CD4-positive, alpha-beta T cell treated with Interleukin-21 for 1 hour (primary cell): ENCODE measurements at regions not wholly inside any gene's neighbourhood (a gene's known extent, or its start where the extent isn't known, plus 50 kb on each side); places are given as distances from the start of the nearest gene placed in this dataset.
"Not testable (repeated sequence)": the region's sequence is repeated elsewhere in the genome, so short reads cannot be mapped to it uniquely, and the experiment has no call there.

Source experiments
- DNase-seq: peaks from one replicate; pipeline ENCODE4 v3.0.0-alpha.2; 2020

DNA sequence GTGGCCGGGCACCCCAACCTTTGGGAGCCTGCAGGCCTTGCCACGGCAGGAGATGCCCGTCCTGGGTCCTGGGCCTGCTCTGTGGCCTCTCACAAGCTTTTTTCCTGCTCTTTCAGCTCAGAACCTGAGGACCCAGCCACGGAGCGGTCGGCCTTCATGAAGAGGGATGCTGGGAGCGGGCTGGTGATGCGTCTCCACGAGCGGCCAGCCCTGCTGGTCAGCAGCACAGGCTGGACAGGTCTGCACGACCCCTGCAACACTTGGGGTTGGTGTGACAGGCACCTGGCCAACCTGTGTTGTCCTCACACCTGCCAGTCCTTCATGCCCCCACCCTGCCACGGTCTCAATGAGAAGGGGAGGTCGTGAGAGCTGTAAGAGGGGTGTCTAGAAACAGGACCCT lies 170.0 kb downstream of the ADRA2C start:
- DNase-seq, result no peak

DNA sequence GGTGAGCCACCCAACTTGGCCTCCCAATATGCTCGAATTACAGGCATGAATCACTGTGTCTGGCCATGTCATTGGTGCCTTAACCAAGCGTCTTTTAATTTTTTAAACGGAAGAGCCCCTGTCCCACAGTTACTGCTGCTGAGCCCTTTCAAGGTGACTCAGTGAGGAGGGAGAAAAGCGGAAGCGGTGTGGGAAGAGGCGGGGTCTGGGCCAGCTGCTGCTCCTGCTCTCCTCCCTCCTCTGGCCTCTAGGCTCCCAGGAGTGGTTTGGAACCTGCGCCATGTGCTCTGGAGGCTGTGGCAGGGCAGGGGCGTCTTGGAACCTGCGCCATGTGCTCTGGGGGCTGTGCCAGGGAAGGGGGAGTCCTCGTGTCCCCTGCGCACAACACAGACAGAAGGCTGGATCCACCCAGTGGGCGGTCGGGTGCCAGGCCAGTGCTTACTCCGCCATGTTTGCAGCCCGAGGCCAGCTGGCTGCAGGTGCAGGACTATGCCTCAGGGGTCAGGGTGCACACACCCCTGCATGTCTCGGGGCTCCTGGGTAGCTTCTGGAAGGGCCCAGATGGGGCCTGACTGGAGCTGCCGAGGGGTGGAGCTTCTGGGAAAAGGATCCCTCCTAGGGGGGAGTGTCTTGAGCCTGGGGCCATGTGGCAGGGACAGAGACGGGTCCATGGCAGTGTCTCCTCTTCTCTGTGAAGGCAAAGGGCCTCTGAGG lies 171.8 kb downstream of the ADRA2C start:
- DNase-seq, result not testable (repeated sequence)

DNA sequence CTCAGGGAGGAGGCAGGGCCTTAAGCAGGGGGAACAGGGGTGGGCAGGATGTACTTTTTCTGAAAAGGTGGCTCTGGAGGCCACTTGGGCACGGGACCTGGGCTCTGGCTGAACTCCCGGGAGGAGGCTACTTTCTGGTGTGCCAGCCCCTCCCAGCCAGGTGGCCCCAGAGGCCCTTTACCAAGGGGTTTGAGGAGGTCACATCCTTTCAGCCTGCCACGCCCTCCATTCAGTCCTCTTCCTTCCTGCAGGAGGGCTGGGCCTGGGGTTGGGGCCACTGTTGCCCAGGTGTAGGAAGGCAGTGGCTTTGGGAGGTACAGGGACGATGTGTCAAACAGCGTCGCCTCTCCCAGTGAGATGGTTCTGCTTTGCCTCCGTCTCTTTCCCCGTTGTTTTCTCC lies 172.5 kb downstream of the ADRA2C start:
- not testable (repeated sequence) for DNase-seq

DNA sequence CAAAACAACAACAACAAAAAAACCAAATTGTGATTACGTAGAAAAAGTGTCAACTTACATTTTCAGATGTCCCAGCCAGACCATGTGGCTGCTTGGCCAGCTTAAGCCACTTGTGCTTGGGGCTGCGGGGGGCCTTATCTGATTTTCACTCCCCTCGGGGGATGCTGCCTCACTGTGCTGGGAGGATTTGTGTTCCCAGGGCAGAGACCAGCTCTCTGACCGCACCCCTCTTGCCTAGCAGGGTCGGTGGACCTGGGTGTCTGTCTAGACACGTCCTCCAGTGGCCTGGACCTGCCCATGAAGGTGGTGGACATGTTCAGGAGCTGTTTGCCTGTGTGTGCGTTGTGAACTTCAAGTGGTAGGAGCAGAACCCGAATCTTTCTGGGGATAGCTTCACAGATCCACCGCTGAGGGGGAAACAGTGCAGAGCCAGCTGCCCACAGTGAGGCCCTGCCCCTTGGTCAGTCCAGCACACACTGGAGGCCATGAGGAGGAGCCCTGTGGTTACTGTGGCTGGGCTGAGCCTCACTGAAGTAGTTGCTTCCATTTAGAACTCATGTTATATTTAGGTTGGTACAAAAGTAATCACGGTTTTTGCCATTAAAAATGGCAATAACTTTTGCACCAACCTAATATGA lies 173.9 kb downstream of the ADRA2C start:
- DNase-seq, result not testable (repeated sequence)

DNA sequence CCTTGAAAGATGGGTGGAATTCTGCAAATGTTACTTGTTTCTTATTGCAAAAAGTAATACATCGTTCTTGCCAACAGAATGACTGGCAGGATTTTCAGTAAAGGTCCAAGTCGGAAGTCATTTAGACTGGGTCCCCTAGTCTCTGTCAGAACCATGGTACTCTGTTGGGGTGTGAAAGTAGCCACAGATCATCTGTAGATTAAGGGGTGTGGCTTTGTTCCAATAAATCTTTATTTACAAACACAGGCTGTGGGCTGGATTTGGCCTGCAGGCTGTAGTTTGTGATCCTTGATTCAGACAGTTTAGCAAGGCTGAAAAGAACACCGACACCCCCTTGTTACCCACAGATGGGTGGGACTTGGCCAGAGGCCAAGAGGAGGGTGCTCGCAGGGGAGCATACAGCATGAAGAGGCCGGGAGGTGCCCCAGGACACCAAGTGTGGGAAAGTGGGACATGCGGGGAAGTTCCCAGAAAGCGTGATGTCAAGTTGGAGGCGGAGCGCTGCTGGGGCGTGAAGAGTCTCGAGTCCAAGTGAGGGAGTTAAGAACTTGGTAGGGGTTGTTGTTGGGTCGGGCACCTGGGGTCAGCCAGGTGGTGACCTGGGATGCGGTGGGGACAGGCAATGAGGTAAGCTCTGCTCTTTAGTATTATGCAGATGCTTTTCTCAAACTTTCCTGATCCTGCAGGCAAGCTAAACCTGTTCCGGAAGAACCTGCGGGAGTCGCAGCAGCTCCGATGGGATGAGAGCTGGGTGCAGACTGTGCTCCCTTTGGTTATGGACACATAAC lies 175.7 kb downstream of the ADRA2C start:
- DNase-seq, result not testable (repeated sequence)

DNA sequence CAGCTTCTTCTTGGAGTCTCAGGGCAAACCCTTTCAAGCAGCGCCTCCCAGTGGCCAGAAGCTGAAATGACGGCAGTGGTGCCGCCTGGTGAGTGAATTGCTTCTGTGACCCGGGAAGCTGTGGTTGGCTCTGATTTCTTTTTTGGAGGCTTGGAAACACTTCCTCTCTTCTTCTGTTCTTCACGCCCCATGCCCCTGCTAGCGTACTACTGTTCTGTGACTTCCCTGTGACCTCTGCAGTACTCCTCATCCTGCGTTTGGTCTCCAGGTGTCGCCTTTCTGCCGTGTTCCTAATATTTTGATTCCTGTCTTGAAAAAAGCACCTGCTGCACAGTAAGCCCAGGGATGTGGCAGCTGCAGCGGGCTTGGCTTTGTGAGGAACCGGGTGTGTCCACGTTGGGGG lies 176.4 kb downstream of the ADRA2C start:
- peak; percentile 63 for DNase-seq

DNA sequence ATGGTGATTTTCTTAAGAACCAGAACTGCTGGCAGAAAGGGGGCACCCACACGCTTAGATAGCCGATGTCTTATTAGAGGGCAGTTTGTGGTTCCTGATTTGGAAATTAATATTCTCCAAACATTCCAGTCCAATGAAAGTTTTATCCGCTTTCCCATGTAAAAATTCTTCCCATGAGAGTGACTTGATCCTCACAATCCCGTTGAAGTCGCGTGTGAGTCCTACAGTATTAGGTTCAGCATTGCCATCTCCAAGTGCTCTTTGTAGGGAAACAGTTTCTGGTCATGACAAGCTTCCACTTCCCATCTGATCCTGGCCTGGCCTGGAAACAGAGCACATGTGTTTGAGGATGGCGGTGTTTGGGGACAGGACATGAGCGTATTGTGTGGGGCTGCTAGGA lies 176.9 kb downstream of the ADRA2C start:
- not testable (repeated sequence) for DNase-seq

DNA sequence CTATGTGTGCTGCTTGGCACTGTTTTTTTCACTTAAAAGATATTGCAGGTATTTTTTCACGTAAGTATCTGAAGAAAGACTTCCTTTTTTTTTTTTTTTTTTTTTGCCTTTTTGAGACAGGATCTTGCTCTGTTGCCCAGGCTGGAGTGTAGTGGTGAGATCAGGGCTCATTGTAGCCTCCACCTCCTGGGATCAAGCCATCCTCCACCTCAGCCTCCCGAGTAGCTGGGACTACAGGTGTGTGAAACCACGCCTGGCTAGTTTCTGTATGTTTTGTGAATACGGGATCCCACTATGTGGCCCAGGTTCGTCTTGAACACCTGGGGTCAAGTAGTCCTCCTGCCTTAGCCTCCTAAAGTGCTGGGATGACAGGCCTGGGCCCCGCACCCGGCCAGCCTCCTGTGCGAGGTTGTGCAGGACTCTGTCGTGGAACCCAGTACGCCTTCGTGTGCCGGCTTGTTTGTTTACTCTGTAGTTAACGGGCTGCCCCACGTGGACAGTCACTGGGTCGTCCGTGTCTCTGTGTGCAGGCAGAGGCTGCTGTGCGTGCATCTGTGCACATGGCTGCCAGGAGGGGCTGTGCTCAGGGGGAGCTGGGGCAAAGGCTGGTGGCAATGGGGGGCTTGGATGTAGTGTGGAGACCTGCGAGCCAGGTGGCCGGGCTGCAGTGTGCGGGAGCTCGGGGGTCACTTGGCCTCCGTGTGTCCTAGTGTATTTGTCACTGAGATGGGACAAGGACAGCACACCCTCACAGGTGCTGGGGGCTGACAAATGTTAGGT lies 179.5 kb downstream of the ADRA2C start:
- DNase-seq, result no peak

DNA sequence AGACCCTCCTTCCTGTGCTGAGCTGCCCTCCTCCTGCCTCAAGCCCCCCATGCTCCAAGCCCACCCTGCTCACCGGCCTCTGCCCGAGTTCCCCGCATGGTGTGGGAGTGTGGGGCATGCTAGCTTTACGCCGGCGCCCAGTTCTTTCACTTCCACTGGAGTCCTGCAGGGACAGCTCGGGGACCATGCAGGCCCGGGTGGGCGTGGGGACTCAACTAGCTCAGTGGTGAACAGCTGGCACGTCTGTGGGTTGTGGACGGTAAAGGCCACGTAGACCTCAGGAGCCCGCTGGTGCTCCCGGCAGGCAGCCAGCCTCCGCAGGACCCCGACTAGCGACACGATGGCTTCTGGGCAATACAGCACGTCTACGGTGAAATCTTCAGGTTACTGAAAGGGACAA lies 180.4 kb downstream of the ADRA2C start:
- not testable (repeated sequence) for DNase-seq

DNA sequence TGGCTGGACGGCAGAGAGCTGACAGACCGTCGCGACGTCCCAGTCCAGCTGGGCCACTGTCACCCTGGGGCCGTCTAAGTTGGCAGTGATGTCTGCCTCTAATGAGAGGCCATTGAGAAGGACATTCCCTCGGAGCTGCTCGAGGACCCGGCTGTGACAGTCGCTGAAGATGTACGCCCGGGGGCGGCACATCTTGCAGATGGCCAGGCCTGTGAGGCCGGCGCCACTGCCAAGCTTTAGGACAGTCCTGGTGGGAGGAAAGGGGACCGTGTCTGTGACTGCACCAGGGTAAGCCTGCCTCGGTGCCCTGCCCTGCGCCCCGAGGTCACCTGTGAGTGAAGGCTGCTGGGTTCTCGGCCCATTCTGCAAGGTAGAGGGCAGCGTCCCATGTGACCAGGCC lies 181.6 kb downstream of the ADRA2C start:
- DNase-seq, result not testable (repeated sequence)

DNA sequence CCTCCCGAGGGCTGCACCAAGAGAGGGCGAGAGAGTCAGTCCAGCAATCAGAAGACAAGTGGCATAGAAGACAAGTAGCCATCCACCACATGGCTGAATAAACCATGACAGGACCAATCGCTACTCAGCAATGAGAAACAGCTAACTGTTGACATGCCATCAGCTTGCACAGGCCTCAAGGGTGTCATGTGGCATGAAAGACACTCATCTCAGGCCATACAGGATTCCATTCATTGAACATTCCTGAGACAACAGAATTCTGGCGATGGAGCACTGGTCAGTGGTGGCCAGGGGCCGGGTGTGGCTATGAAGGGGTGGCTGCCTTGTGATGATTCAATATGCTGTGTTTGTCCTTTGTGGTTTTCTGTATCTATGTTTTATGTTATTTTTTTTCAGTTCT lies 182.0 kb downstream of the ADRA2C start:
- not testable (repeated sequence) for DNase-seq

DNA sequence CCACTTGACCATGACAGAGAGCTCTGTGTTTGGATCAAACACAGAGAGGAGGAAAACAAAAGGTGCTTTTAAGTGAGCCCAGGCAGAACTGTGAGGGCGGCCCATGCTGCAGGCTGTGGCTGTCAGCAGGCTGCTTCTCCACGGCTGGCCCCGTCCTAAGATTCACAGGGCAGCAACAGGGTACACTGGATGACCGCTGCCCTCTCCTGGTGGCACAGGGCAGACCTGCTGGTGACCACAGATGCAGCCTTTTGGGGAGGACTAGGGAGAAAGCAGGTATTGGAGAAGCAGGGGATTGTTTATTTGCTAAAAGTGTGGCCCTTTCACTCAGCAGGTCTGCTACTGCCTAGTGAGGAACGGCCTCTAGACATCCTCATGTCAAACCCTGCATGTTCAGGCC lies 183.7 kb downstream of the ADRA2C start:
- peak; percentile 12 for DNase-seq

DNA sequence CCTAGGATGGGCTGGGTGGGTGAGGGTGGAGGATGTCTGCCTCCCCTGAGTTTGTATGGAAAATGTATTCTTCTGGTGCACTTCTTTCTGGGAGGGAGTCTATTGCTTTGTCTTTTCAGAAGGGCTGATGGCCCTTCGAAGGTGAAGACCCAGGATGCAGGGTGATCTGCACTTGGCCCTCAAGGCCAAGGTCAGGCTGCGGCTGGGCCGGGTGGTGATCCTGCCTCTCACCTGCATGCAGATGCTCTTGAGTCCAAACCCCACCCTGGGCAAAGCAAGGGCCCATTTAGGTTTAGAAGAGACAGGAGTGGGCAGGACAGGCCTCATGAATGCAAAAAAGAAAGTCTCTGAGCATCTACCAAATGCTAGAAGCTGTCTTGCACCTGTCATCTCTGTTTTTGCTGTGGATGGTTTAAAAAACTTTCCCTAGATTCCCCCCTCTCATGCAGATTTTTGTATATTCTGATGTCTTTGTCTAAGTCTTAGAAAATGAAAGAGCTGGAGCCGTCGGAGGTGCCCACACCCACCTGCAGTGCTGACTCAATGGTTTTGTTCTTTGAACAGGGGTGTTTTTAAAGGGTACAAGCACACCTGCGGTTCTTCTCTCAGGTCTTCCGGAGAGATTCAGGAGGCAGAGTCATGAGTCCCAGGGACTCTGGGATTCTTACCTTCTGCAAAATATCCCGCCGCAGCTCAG lies 186.4 kb downstream of the ADRA2C start:
- DNase-seq, result not testable (repeated sequence)

DNA sequence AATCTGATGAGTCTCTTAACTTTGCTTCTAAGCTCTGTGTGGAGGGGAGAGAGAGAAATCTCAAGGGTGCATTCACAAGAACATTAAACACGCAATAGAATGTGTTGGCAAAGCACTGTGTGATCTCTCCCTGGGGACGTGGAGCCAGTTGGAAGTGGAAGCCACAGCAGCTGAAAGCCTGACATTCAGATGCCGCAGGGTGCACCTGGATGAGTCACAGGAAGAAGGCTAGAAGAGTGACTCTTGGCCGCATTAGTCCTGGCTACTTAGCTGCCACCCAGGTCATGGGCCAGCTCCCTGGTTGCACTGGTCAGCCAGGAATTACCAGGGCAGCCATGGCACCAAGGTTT lies 186.9 kb downstream of the ADRA2C start:
- DNase-seq, result not testable (repeated sequence)

DNA sequence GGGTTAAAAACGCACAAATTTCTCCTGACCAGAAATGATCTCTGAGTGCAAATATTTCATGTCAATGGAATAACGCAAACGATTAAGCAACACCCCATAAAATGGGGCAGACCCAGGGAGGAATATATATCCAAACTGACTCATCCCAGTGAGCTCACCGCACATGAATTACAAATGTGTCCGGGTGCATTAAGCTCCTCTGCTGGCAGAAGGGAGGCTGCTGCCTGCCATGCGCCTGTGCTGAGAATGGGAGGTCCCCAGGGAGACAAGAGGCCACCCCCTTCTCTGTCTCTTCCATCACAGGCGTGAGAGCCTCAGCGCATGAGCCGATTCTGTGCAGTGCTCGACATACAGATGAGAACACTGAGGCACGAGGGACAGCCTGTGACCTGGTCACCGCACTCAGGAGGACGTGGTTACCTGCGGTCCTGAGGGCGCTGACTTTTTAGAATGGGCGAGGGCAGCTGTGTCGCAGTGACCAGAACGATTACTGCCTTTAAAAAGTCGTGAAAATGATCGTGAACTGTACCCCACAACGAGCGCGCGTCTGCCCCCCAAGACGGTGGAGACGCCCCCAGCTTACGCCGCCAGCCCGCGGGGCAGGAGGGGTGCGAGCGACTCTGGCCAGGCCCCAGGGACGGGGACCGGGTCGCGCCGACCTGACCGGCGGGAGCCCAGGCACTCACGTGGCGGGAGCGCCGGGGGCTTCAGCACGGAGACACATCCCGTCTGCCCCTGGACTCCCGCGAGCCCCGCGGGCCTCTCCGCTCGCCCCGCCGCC lies 188.5 kb downstream of the ADRA2C start:
- peak; percentile 60 for DNase-seq

DNA sequence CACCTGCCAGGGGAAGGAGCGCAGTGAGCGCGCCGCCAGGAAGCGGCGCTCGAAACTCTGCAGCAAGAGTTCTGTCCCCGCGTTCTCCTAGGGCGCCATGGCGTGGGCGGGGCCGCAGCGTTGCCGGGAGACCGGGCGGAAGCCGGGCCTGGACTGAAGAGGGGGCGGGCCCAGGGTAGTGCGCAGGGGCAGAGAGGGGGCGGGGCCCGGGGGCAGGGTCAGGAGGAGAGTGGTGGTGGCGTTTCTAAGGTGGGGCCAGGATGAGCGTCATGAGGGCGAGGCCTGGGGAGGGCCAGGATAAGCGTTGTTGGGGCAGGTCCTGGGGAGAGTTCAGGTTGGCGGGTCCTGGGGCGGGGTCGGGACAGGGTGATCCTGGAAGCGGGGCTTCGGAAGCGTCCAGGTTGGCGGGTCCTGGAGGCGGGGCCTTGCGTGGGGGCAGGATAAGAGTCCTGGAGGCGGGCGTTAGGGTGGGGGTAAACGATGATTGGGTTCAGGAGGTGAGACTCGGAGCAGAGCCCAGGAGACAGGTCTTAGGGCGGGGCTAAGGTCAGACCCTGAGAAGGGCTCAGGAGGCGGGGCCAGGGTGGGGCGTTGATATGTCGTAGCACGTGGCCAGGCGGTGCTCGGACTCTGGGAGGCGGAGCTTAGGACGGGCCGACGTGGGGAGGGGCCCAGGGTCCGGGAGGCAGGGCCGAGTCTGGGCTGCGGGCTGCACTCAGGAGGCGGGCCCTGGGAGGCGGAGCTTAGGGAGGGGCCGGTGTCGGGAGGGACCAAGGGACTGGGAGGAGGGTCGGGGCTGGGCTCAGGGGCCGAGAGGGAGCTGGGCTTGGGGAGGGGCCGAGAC lies 189.4 kb downstream of the ADRA2C start:
- DNase-seq, result peak; percentile 99

DNA sequence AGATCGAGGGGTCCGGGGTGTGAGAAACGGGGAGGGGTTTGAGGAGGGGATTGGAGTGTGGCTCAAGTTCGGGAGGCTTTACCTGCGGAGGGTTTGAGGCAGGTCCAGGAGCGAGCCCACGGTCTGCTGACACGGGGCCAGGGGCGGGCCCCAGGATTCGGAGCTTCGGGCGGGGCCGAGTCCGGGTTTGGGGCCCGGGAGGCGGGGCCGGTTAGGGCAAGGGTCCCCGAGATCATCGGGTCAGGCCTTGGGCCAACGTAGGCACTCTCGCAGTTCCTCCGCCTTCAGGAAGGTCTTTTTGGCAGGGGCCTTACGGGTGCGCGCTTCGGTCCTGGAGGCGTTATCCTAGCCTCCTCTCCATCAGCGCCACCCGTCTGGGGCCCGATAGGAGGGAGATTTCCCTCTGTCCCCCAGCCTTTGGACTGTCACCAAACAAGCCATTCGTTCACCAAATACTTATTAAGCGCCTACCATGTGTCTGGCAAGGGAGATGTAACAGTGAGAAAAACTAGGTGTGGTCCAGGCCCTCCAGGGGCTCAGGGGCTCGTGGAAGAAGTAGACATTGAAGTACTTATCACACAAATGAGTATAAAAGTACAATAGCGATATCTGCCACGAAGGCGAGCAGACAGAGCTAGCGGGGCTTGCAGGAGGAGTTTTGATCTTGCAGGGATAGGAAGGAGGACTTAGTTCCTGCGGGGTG lies 190.1 kb downstream of the ADRA2C start:
- DNase-seq, result not testable (repeated sequence)

DNA sequence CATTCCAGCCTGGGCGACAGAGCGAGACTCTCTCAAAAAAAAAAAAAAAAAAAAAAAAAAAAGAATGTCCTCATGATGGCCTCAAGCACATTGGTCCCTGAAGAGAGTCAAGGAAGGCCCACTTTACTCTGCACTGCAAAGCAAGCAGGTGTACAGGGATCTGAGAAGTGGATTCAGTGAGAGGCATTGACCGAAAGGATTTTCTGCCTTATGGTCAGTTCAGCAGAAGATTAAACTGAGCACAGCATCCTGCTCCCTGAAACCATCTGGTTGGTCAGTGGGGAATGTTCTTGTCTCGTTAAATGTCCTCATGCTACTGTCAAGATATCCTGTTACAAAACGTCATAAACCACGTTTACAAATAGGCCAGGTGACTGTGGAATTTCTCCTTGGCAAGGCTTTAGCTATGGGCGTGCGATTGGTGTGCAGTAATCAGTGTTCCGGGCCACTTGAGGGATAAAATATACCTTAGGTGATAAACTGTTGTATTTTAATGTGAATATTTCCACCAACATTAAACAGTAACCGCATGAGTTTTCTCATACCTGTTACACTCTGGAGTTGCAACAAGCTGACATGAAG lies 195.0 kb downstream of the ADRA2C start:
- not testable (repeated sequence) for DNase-seq

DNA sequence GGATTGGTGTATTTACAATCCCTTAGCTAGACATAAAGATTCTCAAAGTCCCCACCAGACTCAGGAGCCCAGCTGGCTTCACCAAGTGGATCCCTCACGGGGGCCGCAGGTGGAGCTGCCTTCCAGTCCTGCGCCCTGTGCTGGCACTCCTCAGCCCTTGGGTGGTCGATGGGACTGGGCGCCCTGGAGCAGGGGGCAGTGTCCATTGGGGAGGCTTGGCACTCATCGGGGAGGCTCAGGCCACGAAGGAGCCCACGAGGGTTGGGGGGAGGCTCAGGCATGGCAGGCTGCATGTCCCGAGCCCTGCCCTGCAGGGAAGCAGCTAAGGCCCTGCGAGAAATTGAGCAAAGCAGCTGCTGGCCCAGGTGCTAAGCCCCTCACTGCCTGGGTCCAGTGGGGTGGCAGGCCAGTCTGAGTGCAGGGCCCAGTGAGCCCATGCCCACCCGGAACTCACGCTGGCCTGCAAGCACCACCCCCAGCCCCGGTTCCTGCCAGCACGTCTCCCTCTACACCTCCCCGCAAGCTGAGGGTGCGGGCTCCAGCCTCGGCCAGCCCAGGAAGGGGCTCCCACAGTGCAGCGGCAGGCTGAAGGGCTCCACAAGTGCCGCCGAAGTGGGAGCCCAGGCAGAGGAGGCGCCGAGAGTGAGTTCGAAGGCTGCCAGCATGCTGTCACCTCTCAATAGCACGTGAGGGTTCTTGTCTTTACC lies 198.5 kb downstream of the ADRA2C start:
- DNase-seq, result not testable (repeated sequence)
